HL-60 (cell line): ENCODE measurements at regions not wholly inside any gene's neighbourhood (a gene's known extent, or its start where the extent isn't known, plus 50 kb on each side); places are given as distances from the start of the nearest gene placed in this dataset.

Source experiments
- CTCF ChIP-seq: IDR thresholded peaks from one replicate; pipeline ENCODE4 v1.5.1; 2011; ENCODE audit warnings: low read length, control low read depth, inconsistent platforms; ENCODE audit not compliant: insufficient read depth
- GABPA ChIP-seq: IDR thresholded peaks from 2 replicates; pipeline ENCODE4 v1.6.1; 2012; ENCODE audit warnings: low read depth
- POLR2AphosphoS5 ChIP-seq: IDR thresholded peaks from 2 replicates; pipeline ENCODE4 v1.6.1; 2012; ENCODE audit warnings: low read depth
- SPI1 ChIP-seq: IDR thresholded peaks from 2 replicates; pipeline ENCODE4 v1.6.1; 2012; ENCODE audit warnings: low read depth, mild to moderate bottlenecking, borderline replicate concordance
- TF ChIP-seq, protein P1 (sequence below): IDR thresholded peaks from 2 replicates; pipeline ENCODE4 v1.6.1; 2012; ENCODE audit warnings: low read depth; ENCODE audit not compliant: insufficient replicate concordance

GRCh38 chr11:119791701-119792151 lies 62.7 kb upstream of the NECTIN1 start:
- TF ChIP-seq CTCF = no peak
- no peak for TF ChIP-seq POLR2AphosphoS5
- no peak for TF ChIP-seq SPI1
- no peak for TF ChIP-seq GABPA
- TF ChIP-seq, protein P1, sequence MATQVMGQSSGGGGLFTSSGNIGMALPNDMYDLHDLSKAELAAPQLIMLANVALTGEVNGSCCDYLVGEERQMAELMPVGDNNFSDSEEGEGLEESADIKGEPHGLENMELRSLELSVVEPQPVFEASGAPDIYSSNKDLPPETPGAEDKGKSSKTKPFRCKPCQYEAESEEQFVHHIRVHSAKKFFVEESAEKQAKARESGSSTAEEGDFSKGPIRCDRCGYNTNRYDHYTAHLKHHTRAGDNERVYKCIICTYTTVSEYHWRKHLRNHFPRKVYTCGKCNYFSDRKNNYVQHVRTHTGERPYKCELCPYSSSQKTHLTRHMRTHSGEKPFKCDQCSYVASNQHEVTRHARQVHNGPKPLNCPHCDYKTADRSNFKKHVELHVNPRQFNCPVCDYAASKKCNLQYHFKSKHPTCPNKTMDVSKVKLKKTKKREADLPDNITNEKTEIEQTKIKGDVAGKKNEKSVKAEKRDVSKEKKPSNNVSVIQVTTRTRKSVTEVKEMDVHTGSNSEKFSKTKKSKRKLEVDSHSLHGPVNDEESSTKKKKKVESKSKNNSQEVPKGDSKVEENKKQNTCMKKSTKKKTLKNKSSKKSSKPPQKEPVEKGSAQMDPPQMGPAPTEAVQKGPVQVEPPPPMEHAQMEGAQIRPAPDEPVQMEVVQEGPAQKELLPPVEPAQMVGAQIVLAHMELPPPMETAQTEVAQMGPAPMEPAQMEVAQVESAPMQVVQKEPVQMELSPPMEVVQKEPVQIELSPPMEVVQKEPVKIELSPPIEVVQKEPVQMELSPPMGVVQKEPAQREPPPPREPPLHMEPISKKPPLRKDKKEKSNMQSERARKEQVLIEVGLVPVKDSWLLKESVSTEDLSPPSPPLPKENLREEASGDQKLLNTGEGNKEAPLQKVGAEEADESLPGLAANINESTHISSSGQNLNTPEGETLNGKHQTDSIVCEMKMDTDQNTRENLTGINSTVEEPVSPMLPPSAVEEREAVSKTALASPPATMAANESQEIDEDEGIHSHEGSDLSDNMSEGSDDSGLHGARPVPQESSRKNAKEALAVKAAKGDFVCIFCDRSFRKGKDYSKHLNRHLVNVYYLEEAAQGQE = no peak
